Progenitor cell of endocrine pancreas (in vitro differentiated cells): ENCODE measurements at regions not wholly inside any gene's neighbourhood (a gene's known extent, or its start where the extent isn't known, plus 50 kb on each side); places are given as distances from the start of the nearest gene placed in this dataset.
A peak's percentile ranks its signal among the peaks of the same experiment; 100 is the strongest.

Experiments used
- DNase-seq: peaks from one replicate; pipeline ENCODE4 v3.0.0; 2021; ENCODE audit warnings: low spot score; ENCODE audit not compliant: unreplicated experiment
- H3K27ac Mint-ChIP-seq: 2 replicates; pipeline ENCODE4 v1.8.0; 2021; ENCODE audit warnings: mild to moderate bottlenecking, moderate library complexity, mixed read lengths
- H3K27me3 Mint-ChIP-seq: 2 replicates; pipeline ENCODE4 v1.8.0; 2021; ENCODE audit warnings: mixed read lengths
- H3K36me3 Mint-ChIP-seq: 2 replicates; pipeline ENCODE4 v1.8.0; 2022; ENCODE audit warnings: mixed read lengths; ENCODE audit not compliant: insufficient read depth
- H3K4me1 Mint-ChIP-seq: 2 replicates; pipeline ENCODE4 v1.8.0; 2021; ENCODE audit warnings: low read depth, mixed read lengths
- H3K4me3 Mint-ChIP-seq: 2 replicates; pipeline ENCODE4 v1.8.0; 2021; ENCODE audit warnings: low read depth, mild to moderate bottlenecking, moderate library complexity, mixed read lengths
- H3K9me3 Mint-ChIP-seq: 2 replicates; pipeline ENCODE4 v1.8.0; 2021; ENCODE audit warnings: low read depth, mixed read lengths
- CTCF ChIP-seq: fragments of 200-600 bp; sonication (generic); IDR thresholded peaks from one replicate; pipeline ENCODE4 v1.5.0; 2021; ENCODE audit warnings: antibody characterized with exemption, mild to moderate bottlenecking; ENCODE audit not compliant: unreplicated experiment

GRCh38 chr18:45203677-45204076, 411.6 kb upstream of the SLC14A2 start:
- Mint-ChIP-seq H3K27me3 (no peaks in the 10 kb centered on the region), H3K27ac (no peak overlapping the region), H3K4me3 (no peak overlapping the region), H3K36me3 (no peaks in the 10 kb centered on the region), H3K9me3 (peaks cover 9% of the 10 kb centered on the region), H3K4me1 (peaks cover 6% of the 10 kb centered on the region)
- no peak for DNase-seq
- no peak for TF ChIP-seq CTCF

- Mint-ChIP-seq H3K36me3 (no peaks in the 10 kb centered on the region), H3K4me3 (no peak overlapping the region), H3K4me1 (peaks cover 16% of the 10 kb centered on the region), H3K27me3 (no peaks in the 10 kb centered on the region), H3K27ac (no peak overlapping the region), H3K9me3 (peaks cover 4% of the 10 kb centered on the region)
- TF ChIP-seq CTCF, result no peak
- DNase-seq, result no peak
Measured at GRCh38 chr18:45207328-45207727, 407.9 kb upstream of the SLC14A2 start.

DNA sequence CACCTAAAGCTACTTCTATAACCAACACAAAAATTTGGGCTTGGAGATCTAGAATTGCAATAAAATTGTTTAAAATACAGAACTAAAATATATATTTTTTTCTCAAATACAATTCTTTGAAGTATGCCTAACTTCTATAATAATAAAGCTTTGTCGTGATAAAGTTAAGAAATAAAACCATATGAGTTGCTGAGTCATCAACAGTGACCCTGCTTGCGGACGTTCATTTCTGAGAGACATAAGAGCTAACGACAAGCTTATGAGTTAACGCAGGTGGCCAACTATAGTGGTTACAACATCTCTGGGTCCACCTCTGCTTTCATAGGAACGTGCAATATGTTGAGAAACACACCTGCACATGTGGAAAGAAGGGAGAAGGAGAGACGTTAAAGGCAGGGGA, 407.1 kb upstream of the SLC14A2 start:
- no peak for TF ChIP-seq CTCF
- Mint-ChIP-seq H3K9me3 (peaks cover 4% of the 10 kb centered on the region), H3K36me3 (no peaks in the 10 kb centered on the region), H3K4me1 (peaks cover 12% of the 10 kb centered on the region), H3K4me3 (no peak overlapping the region), H3K27me3 (no peaks in the 10 kb centered on the region), H3K27ac (no peak overlapping the region)
- DNase-seq, result no peak

DNA sequence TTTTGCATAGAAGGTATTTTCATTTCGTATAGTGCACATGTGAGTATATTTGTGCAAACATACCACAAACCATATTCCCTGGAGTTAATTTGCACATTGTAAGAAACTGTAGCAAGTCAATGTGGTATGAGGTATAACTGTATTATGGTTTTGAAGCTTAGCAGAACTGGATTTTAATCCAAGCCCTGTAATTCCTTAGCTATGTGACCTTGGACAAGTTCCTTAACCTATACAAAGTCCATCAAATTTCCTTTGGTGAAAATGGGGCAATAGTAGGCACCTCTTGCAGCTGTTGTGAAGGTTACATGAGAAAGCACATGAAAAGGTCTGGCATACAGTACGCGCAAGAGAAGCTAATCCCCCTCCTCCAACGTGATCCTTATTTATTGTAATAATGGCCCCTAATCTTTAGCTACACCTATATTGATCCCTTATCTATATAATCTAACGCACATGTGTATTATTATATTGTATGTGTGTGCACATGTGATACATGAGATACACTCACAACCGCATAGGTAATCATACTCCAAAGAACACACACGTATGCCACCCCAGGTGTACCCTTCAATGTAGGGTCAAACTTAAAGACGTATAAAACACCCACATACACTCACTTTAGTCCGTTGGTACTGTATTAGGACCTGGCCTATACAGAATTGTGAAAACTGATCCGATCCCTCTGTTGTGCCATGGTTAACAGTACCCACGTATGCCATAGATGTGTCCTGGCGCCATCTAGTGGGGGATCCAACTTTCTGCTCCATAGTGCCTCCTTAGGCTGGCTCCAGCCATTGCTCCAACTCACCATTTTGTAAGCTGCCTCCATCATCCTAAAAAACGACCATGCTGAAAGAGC, 402.9 kb upstream of the SLC14A2 start:
- H3K9me3 Mint-ChIP-seq, result peaks cover 4% of the 10 kb centered on the region
- peak; percentile 36 for DNase-seq
- no peaks in the 10 kb centered on the region for H3K36me3 Mint-ChIP-seq
- no peak overlapping the region for H3K27ac Mint-ChIP-seq
- no peak overlapping the region for H3K4me3 Mint-ChIP-seq
- peaks cover 14% of the 10 kb centered on the region for H3K4me1 Mint-ChIP-seq
- H3K27me3 Mint-ChIP-seq, result no peaks in the 10 kb centered on the region
- peak; percentile 86 for TF ChIP-seq CTCF

GRCh38 chr18:45213040-45213333, 402.3 kb upstream of the SLC14A2 start:
- no peak for DNase-seq
- TF ChIP-seq CTCF, result no peak
- H3K4me1 Mint-ChIP-seq, result peaks cover 14% of the 10 kb centered on the region
- no peaks in the 10 kb centered on the region for H3K36me3 Mint-ChIP-seq
- H3K4me3 Mint-ChIP-seq, result no peak overlapping the region
- H3K9me3 Mint-ChIP-seq, result peaks cover 4% of the 10 kb centered on the region
- no peaks in the 10 kb centered on the region for H3K27me3 Mint-ChIP-seq
- H3K27ac Mint-ChIP-seq, result no peak overlapping the region
